Loucy (cell line): ENCODE measurements at regions not wholly inside any gene's neighbourhood (a gene's known extent, or its start where the extent isn't known, plus 50 kb on each side); places are given as distances from the start of the nearest gene placed in this dataset.

ENCODE experiments used
- EZH2phosphoT487 ChIP-seq: fragments of 200-600 bp; IDR thresholded peaks from 2 replicates; pipeline ENCODE4 v1.6.1; 2018; ENCODE audit warnings: antibody characterized with exemption, mild to moderate bottlenecking, moderate library complexity, borderline replicate concordance
- TF ChIP-seq, protein P1 (sequence below): fragments of 200-600 bp; sonication (generic); conservative IDR thresholded peaks from 2 replicates; pipeline ENCODE4 v1.5.1; 2014; ENCODE audit warnings: mild to moderate bottlenecking, antibody characterized with exemption, low read length

DNA sequence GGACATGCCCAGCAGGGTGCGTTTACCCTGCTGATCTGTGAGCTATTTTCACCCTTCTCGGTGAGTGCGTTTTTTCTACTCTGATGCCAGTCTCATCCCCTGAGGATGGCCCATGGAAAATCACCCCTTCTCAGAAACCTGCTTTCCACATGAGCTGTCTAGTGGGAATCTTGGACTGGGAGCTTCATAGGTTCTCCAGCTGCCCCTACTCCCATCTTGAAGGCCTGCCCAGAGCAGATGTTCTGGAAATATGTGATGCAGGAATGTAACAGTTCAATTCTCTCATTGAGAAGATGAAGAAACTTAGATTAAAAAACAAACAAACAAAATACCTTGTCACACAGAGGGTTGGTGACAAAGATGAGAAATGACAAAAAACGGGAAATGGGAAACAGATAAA lies 146.9 kb upstream of the RAB11FIP2 start:
- TF ChIP-seq, protein P1, sequence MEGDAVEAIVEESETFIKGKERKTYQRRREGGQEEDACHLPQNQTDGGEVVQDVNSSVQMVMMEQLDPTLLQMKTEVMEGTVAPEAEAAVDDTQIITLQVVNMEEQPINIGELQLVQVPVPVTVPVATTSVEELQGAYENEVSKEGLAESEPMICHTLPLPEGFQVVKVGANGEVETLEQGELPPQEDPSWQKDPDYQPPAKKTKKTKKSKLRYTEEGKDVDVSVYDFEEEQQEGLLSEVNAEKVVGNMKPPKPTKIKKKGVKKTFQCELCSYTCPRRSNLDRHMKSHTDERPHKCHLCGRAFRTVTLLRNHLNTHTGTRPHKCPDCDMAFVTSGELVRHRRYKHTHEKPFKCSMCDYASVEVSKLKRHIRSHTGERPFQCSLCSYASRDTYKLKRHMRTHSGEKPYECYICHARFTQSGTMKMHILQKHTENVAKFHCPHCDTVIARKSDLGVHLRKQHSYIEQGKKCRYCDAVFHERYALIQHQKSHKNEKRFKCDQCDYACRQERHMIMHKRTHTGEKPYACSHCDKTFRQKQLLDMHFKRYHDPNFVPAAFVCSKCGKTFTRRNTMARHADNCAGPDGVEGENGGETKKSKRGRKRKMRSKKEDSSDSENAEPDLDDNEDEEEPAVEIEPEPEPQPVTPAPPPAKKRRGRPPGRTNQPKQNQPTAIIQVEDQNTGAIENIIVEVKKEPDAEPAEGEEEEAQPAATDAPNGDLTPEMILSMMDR, result no peak
- no peak for TF ChIP-seq EZH2phosphoT487
